KOPT-K1 (cell line): ENCODE measurements at regions not wholly inside any gene's neighbourhood (a gene's known extent, or its start where the extent isn't known, plus 50 kb on each side); places are given as distances from the start of the nearest gene placed in this dataset.
"Not testable (repeated sequence)": the region's sequence is repeated elsewhere in the genome, so short reads cannot be mapped to it uniquely, and the experiment has no call there.

Experiments
- H3K27ac ChIP-seq: fragments of 200-600 bp; sonication (generic); 2 replicates; pipeline ENCODE4 v1.5.1; 2016; ENCODE audit warnings: antibody characterized with exemption, mild to moderate bottlenecking, low read depth, low read length; ENCODE audit not compliant: poor library complexity, severe bottlenecking
- H3K36me3 ChIP-seq: fragments of 200-600 bp; sonication (generic); 2 replicates; pipeline ENCODE4 v1.5.1; 2017; ENCODE audit warnings: antibody characterized with exemption, mild to moderate bottlenecking, low read length, moderate library complexity; ENCODE audit not compliant: insufficient read depth
- H3K9me3 ChIP-seq: fragments of 200-600 bp; sonication (generic); 2 replicates; pipeline ENCODE4 v1.5.1; 2017; ENCODE audit warnings: antibody characterized with exemption, low read length, mild to moderate bottlenecking; ENCODE audit not compliant: insufficient read depth, poor library complexity, severe bottlenecking

DNA sequence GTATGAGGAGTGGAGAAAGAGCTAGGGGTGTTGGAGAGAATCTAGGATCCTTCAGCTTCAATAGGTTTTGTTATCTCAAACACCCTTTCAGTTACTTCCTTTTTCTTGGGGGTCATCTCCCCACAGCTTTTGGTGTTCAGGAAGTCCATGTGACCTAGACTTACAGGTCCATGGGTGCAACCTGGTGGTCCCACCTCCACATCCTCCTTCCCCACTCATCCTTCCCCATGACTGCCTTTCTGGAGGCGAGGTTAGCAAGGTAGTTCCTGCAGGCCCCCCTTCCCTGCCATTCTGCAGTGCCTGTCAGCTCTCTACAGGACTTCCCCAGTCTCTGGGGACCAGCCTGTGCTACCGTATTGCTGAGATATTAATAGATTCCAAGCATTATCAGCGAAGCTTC, 107.6 kb downstream of the TMEM17 start:
- Histone ChIP-seq H3K9me3 (no peaks in the 10 kb centered on the region), H3K27ac (no peak overlapping the region), H3K36me3 (no peaks in the 10 kb centered on the region)

DNA sequence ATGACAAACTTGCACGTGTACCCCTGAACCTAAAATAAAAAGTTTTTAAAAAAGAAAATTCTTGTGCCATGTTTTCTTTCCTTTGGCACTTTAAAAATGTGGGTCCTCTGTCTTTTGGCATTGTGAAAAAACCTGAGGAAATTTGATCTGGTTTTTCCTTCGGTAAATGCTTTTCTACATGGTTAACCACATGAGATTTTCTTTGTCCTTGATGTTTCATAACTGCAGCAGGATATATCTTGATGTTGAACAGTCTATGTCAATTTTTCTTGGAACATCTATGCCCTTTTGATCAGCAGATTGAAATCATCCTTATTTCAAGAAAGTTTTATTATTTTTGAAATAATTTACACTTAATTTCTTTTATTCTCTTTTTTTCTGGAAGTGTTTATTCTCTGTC, 109.1 kb downstream of the TMEM17 start:
- no peaks in the 10 kb centered on the region for H3K36me3 ChIP-seq
- no peak overlapping the region for H3K27ac ChIP-seq
- no peaks in the 10 kb centered on the region for H3K9me3 ChIP-seq

DNA sequence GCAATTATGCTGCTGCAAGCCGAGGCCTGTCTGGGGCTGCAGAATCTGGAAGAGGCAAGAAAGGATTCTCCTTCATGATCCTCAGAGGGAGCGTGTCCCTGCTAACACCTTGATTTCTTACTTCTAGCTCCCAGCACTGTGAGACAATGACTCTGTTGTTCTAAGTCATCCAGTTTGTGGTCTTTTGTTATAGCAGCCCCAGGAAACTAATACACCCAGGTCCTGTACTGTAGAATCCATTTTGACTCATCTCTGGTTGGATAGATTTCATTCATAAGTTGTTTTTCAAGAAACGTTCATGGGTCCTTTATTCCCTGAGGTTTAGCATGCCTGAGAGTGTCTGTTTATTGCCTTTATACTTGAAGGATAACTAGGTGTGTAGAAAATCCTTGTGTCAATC, 112.7 kb downstream of the TMEM17 start:
- no peaks in the 10 kb centered on the region for H3K9me3 ChIP-seq
- H3K36me3 ChIP-seq: no peaks in the 10 kb centered on the region
- H3K27ac ChIP-seq: no peak overlapping the region

DNA sequence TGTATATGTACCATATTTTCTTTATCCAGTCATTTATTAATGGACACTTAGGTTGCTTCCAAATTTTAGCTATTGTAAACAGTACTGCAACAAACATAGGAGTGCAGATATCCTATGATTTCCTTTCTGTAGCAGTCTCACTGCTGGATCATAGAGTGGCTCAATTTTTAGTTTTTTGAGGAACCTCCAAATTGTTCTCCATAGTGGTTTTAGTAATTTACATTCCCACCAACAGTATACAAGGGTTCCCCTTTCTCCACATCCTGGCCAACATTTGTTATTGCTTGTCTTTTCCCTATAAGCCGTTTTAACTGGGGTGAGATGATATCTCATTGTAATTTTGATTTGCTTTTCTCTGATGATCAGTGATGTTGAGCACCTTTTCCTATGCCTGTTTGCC, 114.3 kb downstream of the TMEM17 start:
- Histone ChIP-seq H3K27ac (no peak overlapping the region), H3K9me3 (peaks cover 2% of the 10 kb centered on the region)

DNA sequence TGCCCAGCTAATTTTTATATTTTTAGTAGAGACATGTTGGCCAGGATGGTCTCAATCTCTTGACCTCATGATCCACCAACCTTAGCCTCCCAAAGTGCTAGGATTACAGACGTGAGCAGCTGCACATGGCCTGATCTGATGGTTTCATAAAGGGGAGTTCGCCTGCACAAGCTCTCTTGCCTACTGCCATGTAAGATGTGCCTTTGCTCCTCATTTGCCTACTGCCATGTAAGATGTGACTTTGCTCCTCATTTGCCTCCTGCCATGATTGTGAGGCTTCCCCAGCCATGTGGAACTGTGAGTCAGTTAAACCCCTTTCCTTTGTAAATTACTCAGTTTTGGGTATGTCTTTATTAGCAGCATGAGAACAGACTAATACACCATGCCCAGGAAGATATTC, 119.6 kb downstream of the TMEM17 start:
- H3K36me3 ChIP-seq, H3K27ac ChIP-seq: not testable (repeated sequence)
- peaks cover 13% of the 10 kb centered on the region for H3K9me3 ChIP-seq

More for the DNA sequence above, 114.3 kb downstream of the TMEM17 start:
- no peaks in the 10 kb centered on the region for H3K36me3 ChIP-seq

DNA sequence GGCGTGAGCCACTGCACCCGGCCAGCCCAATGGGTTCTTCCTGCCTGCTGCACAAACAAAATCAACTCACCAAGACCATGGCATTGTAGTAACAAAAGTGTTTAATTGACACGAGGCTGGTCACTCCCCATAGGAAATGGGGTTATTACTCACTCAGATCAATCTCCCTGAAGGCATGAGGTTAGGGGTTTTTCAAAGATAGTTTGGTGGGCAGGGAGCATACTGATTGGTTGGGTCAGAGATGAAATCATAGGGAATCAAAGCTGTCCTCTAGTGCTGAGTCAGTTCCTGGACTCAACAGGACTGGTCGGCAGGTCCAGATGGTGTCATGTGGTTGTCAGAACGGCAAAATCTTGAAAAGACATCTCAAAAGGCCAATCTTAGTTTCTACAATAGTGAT, 122.1 kb downstream of the TMEM17 start:
- Histone ChIP-seq H3K27ac (no peak overlapping the region), H3K36me3 (no peaks in the 10 kb centered on the region), H3K9me3 (peaks cover 13% of the 10 kb centered on the region)

DNA sequence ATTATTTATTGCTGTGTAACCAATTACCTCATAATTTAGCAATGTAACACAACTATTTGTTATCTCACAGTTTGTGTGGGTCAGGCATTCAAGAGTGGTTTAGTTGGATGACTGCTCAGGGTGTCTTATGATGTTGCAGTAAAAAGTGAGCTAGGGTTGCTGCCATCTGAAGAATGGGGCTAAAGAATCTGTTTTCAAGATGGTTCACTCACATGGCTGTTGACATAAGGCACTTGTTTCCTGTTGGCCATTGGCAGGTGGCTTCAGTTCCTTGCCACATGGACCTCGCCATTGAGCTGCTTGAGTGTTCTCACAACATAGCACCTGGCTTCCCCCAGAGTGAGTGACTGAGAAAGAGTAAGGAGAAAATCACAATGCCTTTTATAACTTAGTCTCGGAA, 123.2 kb downstream of the TMEM17 start:
- Histone ChIP-seq H3K27ac (no peak overlapping the region), H3K9me3 (peaks cover 13% of the 10 kb centered on the region), H3K36me3 (no peaks in the 10 kb centered on the region)

DNA sequence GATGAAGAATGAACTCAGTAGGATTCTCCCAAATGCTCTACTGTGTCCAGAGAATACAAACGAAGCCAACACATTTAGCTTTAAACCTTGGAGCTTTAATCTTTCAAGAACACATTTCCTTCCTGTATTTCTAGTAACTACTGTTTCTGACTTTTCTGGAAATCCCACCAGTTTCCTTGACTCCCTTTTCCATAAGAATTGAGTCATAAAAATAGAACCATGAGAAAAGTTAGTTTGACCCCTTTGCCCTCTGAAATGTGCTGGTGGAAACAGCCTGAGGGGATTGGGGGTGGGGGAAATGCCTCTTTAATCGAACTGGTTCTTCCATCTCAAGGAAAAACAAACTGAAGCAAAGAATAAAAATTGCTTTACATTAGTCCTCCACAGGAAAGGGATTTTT, 123.9 kb downstream of the TMEM17 start:
- no peak overlapping the region for H3K27ac ChIP-seq

DNA sequence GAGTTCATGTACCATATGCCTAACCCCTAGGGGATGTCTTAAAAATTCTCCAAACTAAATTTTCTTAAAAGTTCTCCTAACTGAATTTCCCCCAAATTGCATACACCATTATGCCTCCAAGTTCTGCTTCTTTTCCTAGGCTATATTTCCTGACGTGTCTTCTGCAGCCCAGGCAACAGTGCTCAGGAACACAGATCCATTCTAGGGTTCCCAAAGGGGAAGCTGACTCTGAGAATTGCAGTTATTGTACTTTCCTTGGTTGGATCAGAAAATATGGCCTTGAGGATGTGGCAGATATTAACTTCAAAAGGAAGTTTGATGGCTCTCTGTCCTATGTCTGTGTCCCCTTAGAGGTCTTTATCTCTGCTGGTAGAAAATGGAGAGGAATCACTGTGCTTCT, 124.3 kb downstream of the TMEM17 start:
- Histone ChIP-seq H3K27ac (no peak overlapping the region), H3K9me3 (peaks cover 10% of the 10 kb centered on the region), H3K36me3 (no peaks in the 10 kb centered on the region)

More for the DNA sequence above, 123.9 kb downstream of the TMEM17 start:
- Histone ChIP-seq H3K9me3 (peaks cover 13% of the 10 kb centered on the region), H3K36me3 (no peaks in the 10 kb centered on the region)

DNA sequence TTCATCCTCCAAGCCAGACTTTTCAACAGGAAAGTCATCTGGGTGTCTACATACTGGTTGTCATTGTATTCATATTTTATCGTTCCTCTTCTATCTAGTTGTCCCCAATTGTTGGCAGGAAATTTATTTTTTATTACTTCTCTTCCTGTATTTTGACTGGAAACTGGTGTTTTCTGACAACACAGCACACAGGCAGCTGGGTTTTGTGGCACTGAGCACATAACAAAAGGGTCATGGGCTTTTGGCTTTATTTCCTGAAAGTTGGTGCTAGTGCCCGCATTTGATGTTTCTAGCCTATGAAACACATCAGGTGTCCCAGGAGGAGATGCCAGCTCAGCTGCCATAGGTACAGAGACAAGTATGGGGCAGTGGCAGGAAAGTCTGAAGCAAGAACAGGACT, 126.4 kb downstream of the TMEM17 start:
- Histone ChIP-seq H3K27ac (no peak overlapping the region), H3K36me3 (no peaks in the 10 kb centered on the region), H3K9me3 (no peaks in the 10 kb centered on the region)

DNA sequence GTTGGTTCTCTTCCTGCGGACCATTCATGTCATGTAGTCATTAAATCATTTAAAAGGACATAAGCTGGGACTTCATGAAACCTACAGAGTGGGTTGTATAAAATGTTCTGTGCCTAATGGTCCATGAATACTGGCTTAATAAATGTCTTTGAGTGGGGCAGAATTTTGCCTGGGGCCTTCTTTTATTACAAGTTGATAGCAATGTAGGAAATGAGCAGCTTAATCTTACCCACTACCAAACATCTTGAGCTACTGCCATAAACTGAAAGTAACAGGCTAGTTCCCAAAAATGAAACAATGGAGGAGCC, 130.9 kb downstream of the TMEM17 start:
- peaks cover 14% of the 10 kb centered on the region for H3K9me3 ChIP-seq
- no peak overlapping the region for H3K27ac ChIP-seq

DNA sequence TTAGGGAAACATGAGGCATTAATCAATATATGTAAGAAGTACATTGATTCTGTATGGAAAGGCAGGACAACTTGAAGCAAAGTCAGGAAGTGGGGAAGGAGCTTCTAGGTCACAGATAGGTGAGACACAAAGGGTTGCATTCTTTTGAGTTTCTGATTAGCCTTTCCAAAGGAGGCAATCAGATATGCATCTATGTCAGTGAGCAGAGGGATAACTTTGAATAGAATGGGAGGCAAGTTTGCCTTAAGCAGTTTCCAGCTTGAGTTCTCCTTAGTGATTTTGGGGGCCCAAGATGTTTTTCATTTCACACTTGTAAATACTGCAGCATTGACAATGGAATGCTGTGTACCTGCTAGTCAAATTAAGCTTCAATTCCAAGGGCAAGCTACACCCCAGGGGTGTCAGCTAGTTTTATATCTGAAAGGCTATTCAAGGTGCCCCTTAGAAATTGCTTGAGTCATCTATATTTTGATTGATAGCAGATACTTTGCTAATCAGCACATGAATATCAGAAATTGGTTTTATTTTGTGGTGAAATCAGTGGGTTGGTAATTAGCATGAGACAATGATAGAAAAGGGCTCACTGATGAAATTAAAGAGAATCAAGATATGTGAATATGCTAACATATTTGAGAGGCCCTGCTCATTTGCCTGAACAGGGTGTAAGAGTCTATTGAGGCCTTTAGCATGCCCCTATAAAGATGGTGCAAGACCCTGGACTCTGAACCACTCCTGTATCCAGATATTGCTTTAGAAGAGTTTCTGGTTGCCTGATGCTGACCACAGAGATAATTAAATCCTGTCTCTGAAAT, 131.5 kb downstream of the TMEM17 start:
- Histone ChIP-seq H3K27ac (no peak overlapping the region), H3K36me3 (no peaks in the 10 kb centered on the region), H3K9me3 (peaks cover 14% of the 10 kb centered on the region)

More for the DNA sequence above, 130.9 kb downstream of the TMEM17 start:
- H3K36me3 ChIP-seq: no peaks in the 10 kb centered on the region

DNA sequence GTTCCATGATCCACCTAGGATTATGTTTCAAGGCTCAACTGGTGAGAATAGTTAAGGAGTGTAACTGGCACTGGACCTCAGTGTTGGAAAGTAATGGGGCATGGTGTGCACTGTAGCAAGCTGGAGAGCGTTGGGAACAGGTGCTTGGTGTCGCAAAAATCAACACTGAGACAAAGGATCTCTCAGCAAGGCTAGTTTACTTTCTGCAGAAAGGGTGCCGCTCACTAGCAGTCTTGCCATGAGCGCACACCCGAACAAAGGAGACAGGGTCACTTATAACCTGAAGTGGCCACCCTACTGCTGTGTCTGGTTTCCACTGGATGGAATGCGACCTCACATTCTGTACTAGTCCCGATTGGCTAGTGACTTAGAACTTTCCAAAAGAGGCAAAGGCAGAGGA, 133.2 kb downstream of the TMEM17 start:
- Histone ChIP-seq H3K9me3 (peaks cover 14% of the 10 kb centered on the region), H3K27ac (no peak overlapping the region), H3K36me3 (no peaks in the 10 kb centered on the region)

DNA sequence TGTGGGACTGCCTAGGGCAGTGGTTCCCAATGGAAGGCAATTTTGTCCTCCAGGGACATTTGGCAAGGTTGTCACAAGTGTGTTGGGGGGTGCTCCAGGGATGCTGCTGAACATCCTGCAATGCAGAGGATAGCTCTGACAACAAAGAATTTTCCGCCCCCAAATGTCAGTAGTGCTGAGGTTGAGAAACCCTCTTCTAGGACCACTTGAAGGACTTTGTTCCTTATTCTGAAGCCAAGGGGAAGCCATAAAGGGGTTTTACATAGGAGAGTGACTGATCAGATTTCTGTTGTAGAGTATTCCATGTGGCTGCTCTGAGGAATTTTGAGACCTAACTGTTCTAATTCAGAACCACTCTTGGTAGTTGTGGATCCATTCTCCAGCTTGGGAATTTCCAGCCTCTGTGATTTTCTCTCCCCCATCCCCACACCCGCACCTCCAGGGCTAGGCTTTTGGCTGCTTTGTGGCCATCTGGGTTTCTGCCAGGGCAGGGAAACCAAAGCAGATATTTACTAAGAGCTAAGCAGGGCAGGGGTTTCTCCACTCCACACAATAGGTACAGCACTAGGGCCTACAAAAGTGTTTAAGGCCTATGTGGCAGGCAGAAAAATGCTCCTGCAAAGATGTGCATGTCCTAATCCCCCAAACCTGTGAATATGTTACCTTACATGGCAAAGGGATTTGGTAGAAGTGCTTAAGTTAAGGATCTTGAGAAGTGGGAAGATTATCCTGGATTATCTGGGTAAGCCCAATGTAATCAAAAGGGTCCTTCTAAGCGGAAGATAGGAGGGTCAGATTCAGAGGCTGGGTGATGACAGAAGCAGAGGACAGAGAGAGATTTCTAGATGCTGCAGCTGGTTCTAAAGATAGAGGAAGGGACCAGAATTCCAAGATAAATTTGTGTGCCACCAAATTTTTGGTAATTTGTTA, 135.4 kb downstream of the TMEM17 start:
- no peaks in the 10 kb centered on the region for H3K36me3 ChIP-seq
- peaks cover 14% of the 10 kb centered on the region for H3K9me3 ChIP-seq
- no peak overlapping the region for H3K27ac ChIP-seq

DNA sequence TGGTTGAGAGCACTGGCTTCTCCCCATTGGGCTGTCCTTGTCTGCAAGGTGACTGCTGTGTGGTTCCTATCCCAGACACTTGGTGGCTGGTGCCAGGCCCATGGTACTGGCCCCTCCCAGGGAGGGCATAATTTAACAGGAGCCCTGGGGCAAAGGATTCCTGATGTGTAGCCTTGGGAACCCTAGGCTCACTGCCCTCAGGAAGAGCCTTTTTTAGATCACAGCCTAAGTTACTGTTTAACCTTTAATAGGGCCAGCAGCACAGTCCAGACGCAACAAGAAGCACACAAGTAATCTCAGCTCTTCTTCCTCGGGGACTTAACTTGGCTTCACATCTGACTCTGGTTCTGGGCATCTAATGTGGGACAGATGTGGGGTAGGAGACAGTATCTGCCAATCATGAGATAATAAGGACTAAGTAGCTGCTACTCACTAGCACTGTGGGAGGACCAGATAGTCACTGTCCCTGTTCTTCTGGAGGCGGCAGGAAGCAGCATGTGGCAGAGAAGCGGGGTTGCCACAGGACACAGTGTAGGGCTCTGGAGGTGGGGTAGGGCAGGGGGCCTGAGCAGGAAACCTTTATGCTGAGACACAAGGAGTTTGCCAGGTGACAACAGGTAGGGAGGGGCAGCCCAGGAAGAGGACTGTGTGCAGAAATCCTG, 136.3 kb downstream of the TMEM17 start:
- Histone ChIP-seq H3K27ac (no peak overlapping the region), H3K9me3 (peaks cover 14% of the 10 kb centered on the region), H3K36me3 (no peaks in the 10 kb centered on the region)
